ENCODE measurements at regions not wholly inside any gene's neighbourhood (a gene's known extent, or its start where the extent isn't known, plus 50 kb on each side); places are given as distances from the start of the nearest gene placed in this dataset.
"Not testable (repeated sequence)": the region's sequence is repeated elsewhere in the genome, so short reads cannot be mapped to it uniquely, and the experiment has no call there.

DNA sequence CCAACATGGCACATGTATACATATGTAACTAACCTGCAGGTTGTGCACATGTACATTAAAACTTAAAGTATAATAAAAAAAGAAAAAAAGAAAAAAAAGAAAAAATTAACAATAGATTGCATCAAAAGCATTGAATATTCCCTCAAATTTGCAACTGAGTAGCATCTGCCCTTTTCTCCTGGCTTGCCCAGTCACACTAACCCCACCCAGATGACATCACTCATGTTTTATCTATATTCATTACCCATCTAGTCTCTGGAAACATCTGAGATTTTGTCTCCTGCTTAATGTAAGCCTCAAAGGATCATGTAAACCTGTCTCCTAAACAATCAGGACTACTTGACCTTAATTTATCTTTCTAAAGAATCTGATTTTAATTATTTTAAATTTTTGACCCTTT is 706.8 kb downstream of the CD109 start:
- Mint-ChIP-seq H3K4me1 (no peaks in the 10 kb centered on the region), H3K9me3 (ENCODE audit: low read depth) (peaks cover 3% of the 10 kb centered on the region), H3K4me3 (no peak overlapping the region), H3K27ac (no peak overlapping the region), H3K27me3 (no peaks in the 10 kb centered on the region), H3K36me3 (no peaks in the 10 kb centered on the region)
- DNase-seq (no peak), ATAC-seq (no peak)
- CTCF ChIA-PET, result no interaction called here

- ATAC-seq; H3K27ac Mint-ChIP-seq; CTCF ChIA-PET; H3K4me3 Mint-ChIP-seq; DNase-seq; H3K36me3 Mint-ChIP-seq; H3K27me3 Mint-ChIP-seq; H3K4me1 Mint-ChIP-seq; H3K9me3 Mint-ChIP-seq (ENCODE audit: low read depth): not testable (repeated sequence)
Observed at GRCh38 chr6:74378437-74378836, 682.4 kb downstream of the CD109 start.

- Mint-ChIP-seq H3K27me3 (no peaks in the 10 kb centered on the region), H3K4me1 (no peaks in the 10 kb centered on the region), H3K9me3 (ENCODE audit: low read depth) (no peaks in the 10 kb centered on the region), H3K4me3 (no peak overlapping the region), H3K36me3 (no peaks in the 10 kb centered on the region), H3K27ac (no peak overlapping the region)
- DNase-seq, result no peak
- ATAC-seq, result no peak
- CTCF ChIA-PET, result no interaction called here
Observed at GRCh38 chr6:74369556-74369993, 673.6 kb downstream of the CD109 start.

DNA sequence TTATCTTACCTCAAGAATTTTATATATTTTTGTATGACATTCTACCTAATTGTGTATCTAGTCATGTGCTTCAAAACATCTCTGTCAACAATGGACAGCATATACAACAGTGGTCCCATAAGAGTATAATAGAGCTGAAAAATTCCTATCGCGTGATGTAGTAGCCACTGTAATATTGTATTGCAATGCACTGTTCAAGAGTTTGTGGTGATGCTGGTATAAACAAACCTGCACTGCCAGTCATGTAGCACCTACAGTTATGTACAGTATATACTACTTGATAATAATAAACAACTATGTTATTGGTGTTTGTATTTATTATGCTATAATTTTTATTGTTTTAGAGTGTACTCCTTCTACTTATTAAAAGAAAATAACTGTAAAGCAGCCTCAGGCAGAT is 672.7 kb downstream of the CD109 start:
- Mint-ChIP-seq H3K4me1 (no peaks in the 10 kb centered on the region), H3K27me3 (no peaks in the 10 kb centered on the region), H3K27ac (no peak overlapping the region), H3K9me3 (ENCODE audit: low read depth) (no peaks in the 10 kb centered on the region), H3K4me3 (no peak overlapping the region), H3K36me3 (no peaks in the 10 kb centered on the region)
- DNase-seq (no peak), ATAC-seq (no peak)
- CTCF ChIA-PET, result no interaction called here

- H3K4me1 Mint-ChIP-seq, result no peaks in the 10 kb centered on the region
- H3K36me3 Mint-ChIP-seq, result no peaks in the 10 kb centered on the region
- H3K27ac Mint-ChIP-seq, result no peak overlapping the region
- H3K4me3 Mint-ChIP-seq, result no peak overlapping the region
- CTCF ChIA-PET, result no interaction called here
- no peaks in the 10 kb centered on the region for H3K27me3 Mint-ChIP-seq
- ATAC-seq (no peak), DNase-seq (no peak)
- no peaks in the 10 kb centered on the region for H3K9me3 Mint-ChIP-seq (ENCODE audit: low read depth)
Observed at GRCh38 chr6:74366634-74367033, 670.6 kb downstream of the CD109 start.

DNA sequence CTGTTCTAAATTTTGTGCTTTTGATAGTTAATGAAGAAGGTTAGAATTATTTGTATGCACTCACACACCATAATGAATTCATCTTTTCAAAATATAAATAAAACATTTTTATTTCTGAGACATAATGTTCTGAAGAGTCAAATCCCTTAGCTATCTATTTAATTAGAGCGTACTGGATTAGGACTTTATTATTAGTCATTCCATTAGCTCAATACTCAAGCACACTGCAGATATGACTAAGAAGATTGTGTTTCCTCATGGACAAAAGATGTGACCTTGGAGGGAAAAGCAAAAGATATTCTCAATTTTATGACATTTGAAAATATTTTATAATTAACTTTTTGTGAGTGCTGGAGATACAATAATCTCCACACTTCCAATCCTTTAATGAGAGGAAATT is 666.4 kb downstream of the CD109 start:
- CTCF ChIA-PET, result no interaction called here
- no peak overlapping the region for H3K4me3 Mint-ChIP-seq
- no peak overlapping the region for H3K27ac Mint-ChIP-seq
- H3K4me1 Mint-ChIP-seq, result no peaks in the 10 kb centered on the region
- ATAC-seq, result no peak
- no peaks in the 10 kb centered on the region for H3K36me3 Mint-ChIP-seq
- DNase-seq, result no peak
- H3K27me3 Mint-ChIP-seq, result no peaks in the 10 kb centered on the region
- no peaks in the 10 kb centered on the region for H3K9me3 Mint-ChIP-seq (ENCODE audit: low read depth)

DNA sequence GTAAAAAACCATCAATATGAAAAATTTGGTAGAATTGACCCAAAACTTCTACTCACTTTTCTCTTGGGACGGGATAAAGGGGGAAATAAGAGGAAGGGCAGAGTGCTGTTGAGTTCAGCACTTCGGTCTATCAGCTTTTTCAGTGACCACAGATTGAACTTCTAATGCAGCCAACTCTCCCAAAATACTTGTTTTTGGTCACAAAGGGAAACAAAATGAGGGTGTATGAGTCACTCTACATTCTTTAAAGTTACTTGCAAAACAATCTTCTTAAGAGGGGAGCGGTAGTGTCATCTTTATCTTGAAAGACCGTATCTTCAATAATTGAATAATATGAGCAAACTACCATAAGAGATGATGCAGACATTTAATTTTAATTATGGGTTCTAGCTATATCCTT is 661.3 kb downstream of the CD109 start:
- CTCF ChIA-PET, result no interaction called here
- Mint-ChIP-seq H3K36me3 (no peaks in the 10 kb centered on the region), H3K4me3 (no peak overlapping the region), H3K9me3 (ENCODE audit: low read depth) (peaks cover 2% of the 10 kb centered on the region), H3K4me1 (no peaks in the 10 kb centered on the region), H3K27ac (no peak overlapping the region), H3K27me3 (no peaks in the 10 kb centered on the region)
- DNase-seq (no peak), ATAC-seq (no peak)

- CTCF ChIA-PET, result no interaction called here
- DNase-seq, result no peak
- Mint-ChIP-seq H3K9me3 (ENCODE audit: low read depth) (peaks cover 2% of the 10 kb centered on the region), H3K4me1 (no peaks in the 10 kb centered on the region), H3K36me3 (no peaks in the 10 kb centered on the region), H3K4me3 (no peak overlapping the region), H3K27me3 (no peaks in the 10 kb centered on the region), H3K27ac (no peak overlapping the region)
- ATAC-seq, result no peak
Observed at GRCh38 chr6:74356391-74356790, 660.4 kb downstream of the CD109 start.

DNA sequence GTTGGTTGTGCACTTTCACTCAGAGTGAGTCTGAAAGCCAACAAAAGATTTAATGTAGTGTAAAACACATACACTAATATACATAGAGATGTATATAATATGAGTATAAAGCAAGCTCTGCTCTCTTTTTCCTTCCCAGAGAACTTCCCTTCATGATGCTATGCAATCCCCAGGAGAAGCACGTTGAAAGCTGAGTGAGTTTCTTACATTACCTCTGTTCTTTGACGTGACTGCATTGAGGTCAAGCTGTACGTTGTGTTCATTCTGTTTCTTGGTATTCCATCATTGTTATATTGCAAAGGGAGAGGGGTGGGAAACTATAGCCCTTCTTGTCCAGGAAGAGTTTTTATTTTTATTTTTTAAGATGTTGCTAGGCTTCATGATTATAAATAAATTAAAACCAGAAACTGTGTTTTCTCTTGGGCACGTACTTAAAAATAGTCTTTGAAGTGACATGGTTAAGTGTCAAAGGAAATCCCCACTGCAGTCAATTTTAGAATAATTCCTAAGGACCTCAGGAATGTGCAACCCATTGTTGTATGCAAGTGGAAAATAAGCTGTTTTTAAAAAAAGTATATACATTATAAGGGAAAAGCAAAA is 651.0 kb downstream of the CD109 start:
- Mint-ChIP-seq H3K9me3 (ENCODE audit: low read depth) (peaks cover 6% of the 10 kb centered on the region), H3K36me3 (no peaks in the 10 kb centered on the region), H3K27ac (no peak overlapping the region), H3K27me3 (no peaks in the 10 kb centered on the region), H3K4me1 (no peaks in the 10 kb centered on the region), H3K4me3 (no peak overlapping the region)
- DNase-seq, result no peak
- ATAC-seq, result no peak
- CTCF ChIA-PET, result no interaction called here

- H3K36me3 Mint-ChIP-seq, result no peaks in the 10 kb centered on the region
- H3K27me3 Mint-ChIP-seq, result no peaks in the 10 kb centered on the region
- no peaks in the 10 kb centered on the region for H3K4me1 Mint-ChIP-seq
- H3K4me3 Mint-ChIP-seq, result no peak overlapping the region
- no peak overlapping the region for H3K27ac Mint-ChIP-seq
- DNase-seq (no peak), ATAC-seq (no peak)
- H3K9me3 Mint-ChIP-seq (ENCODE audit: low read depth), result peaks cover 6% of the 10 kb centered on the region
- CTCF ChIA-PET, result no interaction called here
Observed at GRCh38 chr6:74343804-74344203, 647.8 kb downstream of the CD109 start.

DNA sequence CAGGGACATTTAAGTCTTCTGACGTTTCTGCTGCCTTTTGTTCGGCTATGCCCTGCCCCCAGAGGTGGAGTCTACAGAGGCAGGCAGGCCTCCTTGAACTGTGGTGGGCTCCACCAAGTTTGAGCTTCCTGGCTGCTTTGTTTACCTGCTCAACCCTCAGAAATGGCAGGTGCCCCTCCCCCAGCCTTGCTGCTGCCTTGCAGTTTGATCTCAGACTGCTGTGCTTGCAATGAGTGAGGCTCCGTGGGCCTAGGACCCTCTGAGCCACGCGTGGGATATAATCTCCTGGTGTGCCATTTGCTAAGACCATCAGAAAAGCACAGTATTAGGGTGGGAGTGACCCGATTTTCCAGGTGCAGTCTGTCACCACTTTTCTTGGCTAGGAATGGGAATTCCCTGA is 647.3 kb downstream of the CD109 start:
- DNase-seq; H3K9me3 Mint-ChIP-seq (ENCODE audit: low read depth); H3K36me3 Mint-ChIP-seq; CTCF ChIA-PET; H3K4me1 Mint-ChIP-seq; H3K27ac Mint-ChIP-seq; H3K4me3 Mint-ChIP-seq; ATAC-seq; H3K27me3 Mint-ChIP-seq: not testable (repeated sequence)

DNA sequence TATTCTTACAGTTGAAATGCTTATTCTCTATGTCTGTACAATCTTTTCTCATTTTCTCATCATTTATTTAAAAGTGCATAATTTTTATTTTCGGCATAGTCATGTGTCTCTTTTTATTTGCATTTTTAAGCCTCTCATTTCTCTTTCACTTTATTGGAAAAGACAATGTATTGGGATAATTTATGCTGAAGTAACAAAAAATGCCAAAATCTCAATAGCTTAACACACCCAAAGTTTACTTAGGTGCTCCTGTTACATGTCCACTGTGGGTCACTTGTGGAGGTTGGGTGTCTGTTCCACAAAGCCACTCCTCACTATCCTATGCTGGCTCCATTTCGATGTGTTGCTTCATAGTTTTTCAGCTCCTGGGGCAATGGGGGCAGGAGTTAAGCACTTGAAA is 638.7 kb downstream of the CD109 start:
- Mint-ChIP-seq H3K4me3 (no peak overlapping the region), H3K27me3 (no peaks in the 10 kb centered on the region), H3K9me3 (ENCODE audit: low read depth) (peaks cover 2% of the 10 kb centered on the region), H3K36me3 (no peaks in the 10 kb centered on the region), H3K4me1 (no peaks in the 10 kb centered on the region), H3K27ac (no peak overlapping the region)
- CTCF ChIA-PET, result no interaction called here
- no peak for ATAC-seq
- DNase-seq, result no peak

DNA sequence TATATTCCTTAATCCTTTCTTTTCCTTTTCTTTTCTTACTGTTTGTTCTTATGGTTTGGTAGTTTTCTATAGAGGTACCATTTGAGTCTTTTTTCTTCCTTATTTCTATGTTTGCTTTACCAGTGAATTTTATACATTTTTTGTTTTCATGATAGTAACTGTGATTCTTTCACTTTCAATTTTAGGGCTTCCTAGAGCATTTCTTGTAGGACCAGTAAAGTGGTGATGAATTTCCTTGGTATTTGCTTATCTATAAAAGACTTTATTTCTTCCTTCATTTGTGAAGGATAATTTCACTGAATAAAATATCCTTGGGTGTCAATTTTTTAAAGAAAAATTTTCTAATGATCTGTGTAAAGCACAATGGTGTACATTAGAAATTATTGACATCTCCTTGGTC is 637.4 kb downstream of the CD109 start:
- Mint-ChIP-seq H3K36me3 (no peaks in the 10 kb centered on the region), H3K9me3 (ENCODE audit: low read depth) (peaks cover 2% of the 10 kb centered on the region), H3K27ac (no peak overlapping the region), H3K4me3 (no peak overlapping the region), H3K4me1 (no peaks in the 10 kb centered on the region), H3K27me3 (no peaks in the 10 kb centered on the region)
- DNase-seq, result no peak
- CTCF ChIA-PET, result no interaction called here
- ATAC-seq, result no peak

DNA sequence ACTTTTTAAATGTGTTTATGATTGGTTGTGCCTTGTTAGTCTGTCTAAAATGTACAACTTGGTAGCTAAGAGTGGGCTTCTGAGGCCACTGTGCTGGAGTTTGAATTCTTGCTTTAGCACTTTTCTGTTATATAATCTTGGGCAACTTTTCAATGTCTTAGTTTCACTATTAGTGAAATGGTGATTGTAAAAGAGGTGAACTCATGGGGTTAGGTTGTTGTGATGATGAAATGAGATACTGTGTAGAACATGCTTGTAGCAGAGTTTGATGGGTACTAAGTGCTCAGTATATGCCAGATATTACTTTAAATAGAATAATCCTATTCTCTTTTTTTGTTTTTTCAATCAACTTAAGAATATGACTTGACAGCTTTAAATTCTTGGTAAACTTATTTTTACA is 624.7 kb downstream of the CD109 start:
- no peaks in the 10 kb centered on the region for H3K27me3 Mint-ChIP-seq
- CTCF ChIA-PET, result no interaction called here
- ATAC-seq (no peak), DNase-seq (no peak)
- H3K27ac Mint-ChIP-seq, result no peak overlapping the region
- H3K4me1 Mint-ChIP-seq, result no peaks in the 10 kb centered on the region
- no peak overlapping the region for H3K4me3 Mint-ChIP-seq
- peaks cover 7% of the 10 kb centered on the region for H3K9me3 Mint-ChIP-seq (ENCODE audit: low read depth)
- H3K36me3 Mint-ChIP-seq, result no peaks in the 10 kb centered on the region

- ATAC-seq, result no peak
- Mint-ChIP-seq H3K9me3 (ENCODE audit: low read depth) (peaks cover 7% of the 10 kb centered on the region), H3K27me3 (no peaks in the 10 kb centered on the region), H3K4me1 (no peaks in the 10 kb centered on the region), H3K36me3 (no peaks in the 10 kb centered on the region), H3K27ac (no peak overlapping the region), H3K4me3 (no peak overlapping the region)
- CTCF ChIA-PET, result no interaction called here
- no peak for DNase-seq
Observed at GRCh38 chr6:74320074-74320473, 624.1 kb downstream of the CD109 start.

Data from activated CD8-positive, alpha-beta memory T cell treated with anti-CD3 and anti-CD28 coated beads, Interleukin-2, amount 10 ng/mL, durations not matched to agents 7 days and 5 days (primary cell).